Activated CD4-positive, alpha-beta T cell treated with anti-CD3 and anti-CD28 coated beads for 4 hours (primary cell): ENCODE measurements at regions not wholly inside any gene's neighbourhood (a gene's known extent, or its start where the extent isn't known, plus 50 kb on each side); places are given as distances from the start of the nearest gene placed in this dataset.
"Not testable (repeated sequence)": the region's sequence is repeated elsewhere in the genome, so short reads cannot be mapped to it uniquely, and the experiment has no call there.

Experiments
- DNase-seq, 2 donors: peaks; one replicate each; pipeline ENCODE4 v3.0.0-alpha.2; 2020

GRCh38 chr4:177494791-177495190 lies 52.6 kb upstream of the AGA start:
- no peak for DNase-seq

GRCh38 chr4:177495626-177496025 lies 53.4 kb upstream of the AGA start:
- DNase-seq: not testable (repeated sequence)

DNA sequence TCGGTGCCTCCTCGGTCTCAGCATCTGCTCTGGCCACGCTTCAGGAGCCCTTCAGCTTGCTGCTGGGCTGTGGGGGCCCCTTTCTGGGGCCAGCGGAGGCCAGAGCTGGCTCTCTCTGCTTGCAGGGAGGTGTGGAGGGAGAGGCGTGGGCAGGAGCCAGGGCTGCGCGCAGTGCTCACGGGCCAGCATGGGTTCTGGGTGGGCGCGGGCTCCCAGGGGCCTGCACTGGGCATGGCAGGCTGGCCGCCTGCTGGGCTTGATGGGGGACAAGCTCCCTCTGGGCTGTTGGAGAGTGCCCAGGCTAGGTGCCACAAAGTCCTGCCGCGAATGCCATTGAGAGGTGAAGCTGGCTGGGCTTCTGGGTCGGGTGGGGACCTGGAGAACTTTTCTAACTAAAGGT lies 57.3 kb upstream of the AGA start:
- DNase-seq: no peak

DNA sequence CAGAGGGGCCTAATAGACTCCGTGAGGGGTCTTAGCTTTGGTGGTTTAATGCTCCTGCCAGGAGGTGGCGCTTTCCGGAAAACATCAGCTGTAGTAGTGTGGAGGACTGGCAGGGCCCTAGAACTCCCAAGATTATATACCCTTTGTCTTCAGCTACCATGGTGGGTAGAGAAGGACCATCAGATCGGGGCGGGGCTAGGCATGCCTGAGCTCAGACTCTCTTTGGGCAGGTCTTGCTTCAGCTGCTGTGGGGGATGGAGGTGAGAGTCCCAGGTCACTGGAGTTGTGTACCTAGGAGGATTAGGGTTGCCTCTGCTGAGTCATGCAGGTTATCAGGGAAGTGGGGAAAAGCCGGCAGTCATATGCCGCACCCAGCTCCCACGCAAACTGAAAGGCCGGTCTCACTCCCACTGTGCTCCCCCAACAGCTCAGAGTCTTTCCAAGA lies 63.0 kb upstream of the AGA start:
- no peak for DNase-seq

DNA sequence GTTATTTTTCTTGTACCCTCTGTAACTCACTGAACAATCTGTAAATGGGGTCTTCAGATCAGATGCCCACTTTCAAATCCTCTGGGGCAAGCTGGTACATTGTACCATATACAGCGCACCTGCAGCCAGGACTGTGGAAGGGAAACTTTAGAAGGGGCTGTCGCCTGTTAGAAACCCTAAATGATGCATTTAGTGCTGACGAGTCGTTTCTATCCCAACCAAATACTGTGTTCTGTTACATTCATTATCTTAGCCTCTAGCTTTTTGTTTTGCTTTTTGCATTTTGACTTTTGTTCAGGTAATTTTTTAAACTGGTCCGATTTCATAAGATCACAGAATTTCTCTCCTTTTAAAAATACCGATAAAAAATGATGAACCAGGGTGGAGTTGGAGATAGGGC lies 66.4 kb upstream of the AGA start:
- no peak for DNase-seq

DNA sequence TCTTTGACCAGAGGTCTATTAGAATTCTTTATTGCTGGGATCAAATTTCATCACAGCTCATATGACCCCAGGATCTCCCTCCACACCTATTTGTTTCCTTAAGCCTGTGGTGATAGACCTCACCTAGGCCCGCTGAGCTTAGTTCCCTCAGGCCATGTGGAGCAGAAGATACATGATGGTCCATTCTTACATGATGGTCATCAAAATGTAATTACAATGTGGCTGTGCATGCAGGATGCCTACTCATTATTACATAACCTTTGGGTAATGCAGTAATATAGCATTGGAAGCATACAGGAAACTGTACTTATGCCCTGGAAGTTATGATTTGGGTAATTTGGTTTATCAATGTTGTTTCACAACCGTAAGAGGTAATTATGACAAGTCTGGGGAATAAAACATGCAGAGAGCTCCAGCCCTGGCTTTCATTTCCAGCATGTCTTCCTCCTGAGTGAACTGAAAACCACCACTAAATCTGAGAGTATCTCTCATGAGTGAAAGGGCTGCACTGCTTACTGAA lies 67.0 kb upstream of the AGA start:
- no peak for DNase-seq

- no peak for DNase-seq
Measured at GRCh38 chr4:177511611-177512010, 69.4 kb upstream of the AGA start.

DNA sequence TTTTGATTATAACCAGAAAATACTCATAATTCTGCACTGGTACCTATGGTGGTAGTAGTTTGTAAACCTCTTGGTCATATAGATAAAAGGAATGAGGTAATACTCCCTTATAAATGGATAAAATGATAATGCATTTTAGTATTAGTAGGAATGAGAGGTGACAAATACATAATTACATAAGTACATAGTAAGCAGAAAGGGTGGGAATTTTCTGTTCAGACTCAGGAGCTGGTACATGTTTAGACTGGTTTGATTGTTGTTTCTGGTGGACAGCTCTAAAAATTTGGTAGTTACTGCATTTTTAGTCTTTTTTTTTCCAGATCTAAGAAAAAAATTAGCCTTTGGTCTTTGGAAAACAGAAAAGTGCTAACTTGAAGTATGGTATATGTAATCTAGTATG lies 70.4 kb upstream of the AGA start:
- no peak for DNase-seq

GRCh38 chr4:177517862-177518261 lies 75.6 kb upstream of the AGA start:
- DNase-seq: no peak

GRCh38 chr4:177519481-177520260 lies 77.4 kb upstream of the AGA start:
- no peak for DNase-seq

DNA sequence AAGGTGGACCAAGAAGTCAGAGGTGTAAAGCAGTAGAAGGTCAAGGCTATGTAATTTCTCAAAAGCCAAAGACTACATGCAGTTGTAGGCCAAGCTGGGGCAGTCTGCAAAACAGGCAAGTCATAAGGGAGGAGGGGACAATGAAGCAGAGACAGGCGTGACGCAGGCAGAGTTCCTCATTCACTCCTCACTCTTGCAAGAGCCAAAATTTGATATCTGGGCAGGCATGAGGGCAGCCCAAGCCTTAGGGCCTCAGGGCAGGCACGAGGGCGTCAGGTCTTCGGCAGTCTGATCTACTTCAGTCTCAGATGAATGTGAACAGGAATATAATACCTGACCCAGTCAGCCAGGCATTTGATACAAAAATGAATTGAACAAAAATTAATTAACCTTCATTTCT lies 86.4 kb upstream of the AGA start:
- no peak for DNase-seq

DNA sequence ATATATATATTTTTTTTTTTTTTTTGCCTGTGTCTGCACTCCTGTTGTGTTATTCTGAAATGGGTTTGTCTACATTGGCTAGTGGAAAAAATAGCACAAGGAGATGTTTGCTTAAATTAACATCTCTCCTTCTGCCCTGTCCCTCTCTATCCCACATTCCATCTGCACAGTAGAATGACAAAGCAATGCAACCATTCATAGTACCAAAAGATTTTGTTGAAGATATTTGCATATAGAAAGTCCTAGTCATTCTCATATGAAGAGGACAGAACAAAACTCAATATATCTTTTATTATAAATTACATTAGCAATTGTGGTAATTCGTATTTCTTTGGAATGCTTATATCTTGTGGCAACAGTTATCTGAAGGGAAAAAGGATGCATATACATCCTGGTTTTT lies 88.3 kb upstream of the AGA start:
- no peak for DNase-seq

DNA sequence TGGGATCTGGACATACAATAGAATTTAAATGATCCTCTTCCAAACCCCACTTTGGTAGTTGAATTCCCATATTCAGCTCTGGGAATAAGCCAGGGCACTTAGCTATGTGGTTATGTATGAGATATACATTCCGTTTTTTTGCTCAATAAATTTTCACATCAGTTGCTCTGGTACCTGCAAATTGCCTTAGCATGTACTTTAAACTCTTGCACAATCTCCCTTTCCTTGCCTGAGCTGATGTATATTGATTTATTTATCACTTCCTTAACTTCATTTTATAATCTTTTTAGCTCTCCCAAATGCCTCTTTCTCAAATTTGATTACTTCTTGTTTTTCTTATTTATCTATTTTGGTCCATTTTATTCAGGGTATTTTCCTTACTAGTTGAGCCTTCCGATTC lies 90.1 kb upstream of the AGA start:
- DNase-seq: no peak

GRCh38 chr4:177534841-177535240 lies 92.6 kb upstream of the AGA start:
- not testable (repeated sequence) for DNase-seq

GRCh38 chr4:177546745-177547144 lies 104.5 kb upstream of the AGA start:
- DNase-seq: no peak

DNA sequence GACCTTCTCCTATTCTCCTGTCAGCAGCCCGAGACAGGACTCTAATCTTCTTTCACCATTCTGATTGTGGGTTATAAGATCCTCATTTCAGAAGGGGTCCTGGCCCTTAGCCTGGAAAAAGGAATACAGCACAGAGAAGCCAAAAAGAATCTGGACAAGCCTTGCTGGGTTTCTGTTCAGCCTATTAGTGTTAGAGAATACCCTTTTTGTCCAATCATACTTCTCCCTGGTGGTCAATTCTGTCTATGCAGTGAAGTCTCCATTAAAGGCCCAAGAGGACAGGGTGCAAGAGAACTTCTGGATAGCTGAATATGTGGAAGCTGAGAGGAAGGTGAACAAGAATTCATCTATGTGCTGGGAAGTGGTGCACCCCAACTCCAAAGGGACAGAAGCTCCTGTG lies 105.7 kb upstream of the AGA start:
- DNase-seq: no peak

DNA sequence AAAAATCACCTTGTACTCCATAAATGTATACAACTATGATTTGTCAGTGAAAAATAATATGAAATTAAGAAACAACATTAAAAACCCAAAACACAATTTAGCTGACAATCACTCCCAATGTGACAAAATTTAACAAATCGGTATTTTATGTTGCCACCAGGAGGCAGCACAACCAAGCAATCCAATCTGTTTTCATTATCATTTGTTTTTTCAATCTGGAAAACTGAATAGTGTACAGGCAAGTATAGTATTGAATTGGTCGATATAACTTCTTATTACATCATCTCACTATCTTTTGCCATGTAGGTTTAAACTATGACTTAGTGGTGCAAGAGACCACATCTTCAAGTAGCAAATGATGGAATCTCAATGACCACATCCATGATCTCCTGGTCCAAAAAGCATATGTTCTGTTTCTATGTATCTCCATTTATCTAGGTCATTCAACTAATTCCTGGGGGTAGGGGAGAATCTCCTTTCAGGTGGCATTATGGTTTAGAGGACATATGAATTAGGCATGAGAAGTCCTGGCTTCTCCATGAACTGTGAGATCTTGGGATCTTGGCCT lies 112.9 kb upstream of the AGA start:
- DNase-seq: no peak

DNA sequence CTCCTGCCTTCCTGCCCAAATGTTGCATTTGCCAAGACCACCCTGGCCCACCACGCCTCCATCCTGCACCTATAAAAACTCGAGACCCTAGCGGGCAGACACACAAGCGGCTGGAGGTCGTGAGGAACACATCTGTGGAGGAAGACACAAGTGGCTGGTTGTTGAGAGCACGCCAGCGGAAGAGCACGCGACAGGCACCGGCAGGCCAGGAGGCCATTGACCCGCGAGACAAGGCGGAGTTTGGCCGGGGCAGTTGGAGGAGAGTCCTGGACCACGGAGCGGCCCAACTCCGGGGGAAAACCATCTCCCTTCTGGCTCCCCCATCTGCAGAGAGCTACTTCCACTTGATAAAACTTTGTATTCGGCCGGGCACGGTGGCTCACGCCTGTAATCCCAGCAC lies 115.2 kb upstream of the AGA start:
- no peak for DNase-seq

GRCh38 chr4:177558995-177559394 lies 116.8 kb upstream of the AGA start:
- no peak for DNase-seq

- DNase-seq: no peak
Measured at GRCh38 chr4:177562163-177562562, 119.9 kb upstream of the AGA start.

DNA sequence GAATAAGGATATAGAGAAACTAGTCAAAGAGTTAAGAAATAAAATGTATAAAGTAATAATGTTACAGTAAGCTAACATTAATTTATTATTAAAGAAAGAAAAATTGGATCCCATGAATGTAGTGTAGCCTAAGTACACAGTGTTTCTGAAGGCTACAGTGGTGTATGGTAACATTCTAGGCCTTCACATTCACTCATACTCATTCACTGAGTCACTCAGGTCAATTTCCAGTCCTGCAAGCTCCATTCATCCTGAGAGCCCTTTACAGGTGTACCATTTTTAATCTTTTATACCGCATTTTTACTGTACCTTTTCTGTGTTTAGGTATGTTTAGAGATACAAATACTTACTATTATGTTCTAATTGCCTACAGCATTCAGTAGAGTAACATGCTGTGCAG lies 120.6 kb upstream of the AGA start:
- no peak for DNase-seq

DNA sequence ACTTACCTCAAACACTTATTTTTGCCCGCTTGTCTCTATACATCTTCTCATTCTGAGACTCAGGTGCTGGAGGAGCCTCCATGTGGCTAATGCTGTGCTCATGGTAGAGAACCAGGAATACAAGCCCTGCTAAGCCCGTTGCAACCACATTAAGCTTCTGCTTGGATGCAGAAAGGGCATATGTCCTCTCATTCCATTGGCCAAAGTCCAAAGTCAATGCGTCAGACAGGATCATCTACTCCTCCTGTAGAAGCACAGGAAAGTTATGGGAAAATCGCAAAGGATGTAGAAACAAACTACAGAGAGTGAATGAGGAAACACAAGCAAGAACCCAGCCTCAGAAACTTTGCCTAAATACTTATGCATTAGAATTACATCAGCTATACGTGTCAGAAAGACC lies 124.5 kb upstream of the AGA start:
- DNase-seq: no peak

DNA sequence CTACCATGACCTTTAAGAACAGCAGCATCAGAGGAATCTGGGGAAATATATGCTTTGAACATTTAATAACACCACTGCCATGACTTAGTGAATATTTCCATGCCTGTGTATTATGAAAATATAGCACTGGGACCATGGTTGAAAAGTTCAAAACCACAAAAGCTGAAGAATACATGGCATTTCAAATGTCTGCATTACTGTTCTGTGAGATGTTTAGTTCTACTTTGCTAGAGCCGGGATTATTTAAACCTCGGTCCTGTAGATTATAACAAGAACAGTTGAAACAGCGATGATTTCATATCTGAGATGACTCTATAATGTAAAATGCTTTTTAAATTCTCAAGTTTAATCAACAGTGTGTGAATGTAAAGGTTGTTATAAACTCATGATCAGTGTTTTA lies 126.7 kb upstream of the AGA start:
- DNase-seq: no peak

- no peak for DNase-seq
Measured at GRCh38 chr4:177569434-177569833, 127.2 kb upstream of the AGA start.

GRCh38 chr4:177573507-177573906 lies 131.3 kb upstream of the AGA start:
- no peak for DNase-seq
